GM20000 (cell line): ENCODE measurements at regions not wholly inside any gene's neighbourhood (a gene's known extent, or its start where the extent isn't known, plus 50 kb on each side); places are given as distances from the start of the nearest gene placed in this dataset.

ENCODE experiments used
- DNase-seq: peaks from one replicate; pipeline ENCODE4 v3.0.0; 2012; ENCODE audit warnings: low spot score
- CTCF ChIP-seq: IDR thresholded peaks from 2 replicates; pipeline ENCODE4 v1.5.1; 2012; ENCODE audit warnings: mild to moderate bottlenecking, control low read depth; ENCODE audit errors: extremely low read depth, missing control alignments

GRCh38 chr1:59194621-59195020 is 102.3 kb upstream of the FGGY start:
- TF ChIP-seq CTCF, result no peak
- DNase-seq, result no peak

- TF ChIP-seq CTCF, result no peak
Observed at GRCh38 chr1:59195151-59195550, 101.7 kb upstream of the FGGY start.

GRCh38 chr1:59198564-59198963 is 98.3 kb upstream of the FGGY start:
- TF ChIP-seq CTCF, result no peak
- no peak for DNase-seq

More at GRCh38 chr1:59195151-59195550, 101.7 kb upstream of the FGGY start:
- no peak for DNase-seq

- TF ChIP-seq CTCF, result no peak
- no peak for DNase-seq
Observed at GRCh38 chr1:59199147-59199546, 97.7 kb upstream of the FGGY start.

- DNase-seq, result no peak
- TF ChIP-seq CTCF, result no peak
Observed at GRCh38 chr1:59199719-59200376, 97.0 kb upstream of the FGGY start.

GRCh38 chr1:59201341-59201740 is 95.6 kb upstream of the FGGY start:
- DNase-seq, result no peak
- no peak for TF ChIP-seq CTCF

GRCh38 chr1:59202455-59202854 is 94.4 kb upstream of the FGGY start:
- no peak for TF ChIP-seq CTCF
- DNase-seq, result no peak
